H1 (cell line): ENCODE measurements at regions not wholly inside any gene's neighbourhood (a gene's known extent, or its start where the extent isn't known, plus 50 kb on each side); places are given as distances from the start of the nearest gene placed in this dataset.

ENCODE experiments used
- BRCA1 ChIP-seq: IDR thresholded peaks from 2 replicates; pipeline ENCODE4 v1.6.1; 2012; ENCODE audit warnings: low read depth, low read length, improper control_type of control experiment
- FOSL1 ChIP-seq: IDR thresholded peaks from 2 replicates; pipeline ENCODE4 v1.6.1; 2011; ENCODE audit warnings: mild to moderate bottlenecking, low read depth, low read length, moderate library complexity; ENCODE audit not compliant: insufficient read depth
- SIX5 ChIP-seq: IDR thresholded peaks from 2 replicates; pipeline ENCODE4 v1.6.1; 2011; ENCODE audit warnings: mild to moderate bottlenecking, low read depth, low read length

GRCh38 chr4:45131020-45131419, 404.7 kb upstream of the GNPDA2 start (continued):
- TF ChIP-seq FOSL1 = no peak
- no peak for TF ChIP-seq BRCA1
- TF ChIP-seq SIX5 = no peak
- TF ChIP-seq, all 59 proteins: peak for 0
